ENCODE measurements at regions not wholly inside any gene's neighbourhood (a gene's known extent, or its start where the extent isn't known, plus 50 kb on each side); places are given as distances from the start of the nearest gene placed in this dataset.
A peak's percentile ranks its signal among the peaks of the same experiment; 100 is the strongest.

GRCh38 chr13:30126903-30127428 is 180.4 kb downstream of the KATNAL1 start:
- no peak for DNase-seq (ENCODE audit: low read depth)

- DNase-seq (ENCODE audit: low read depth): no peak
Measured at GRCh38 chr13:30125422-30126073, 181.8 kb downstream of the KATNAL1 start.

- DNase-seq (ENCODE audit: low read depth): no peak
Measured at GRCh38 chr13:30124131-30124768, 183.1 kb downstream of the KATNAL1 start.

GRCh38 chr13:30123575-30123974 is 183.8 kb downstream of the KATNAL1 start:
- no peak for DNase-seq (ENCODE audit: low read depth)

GRCh38 chr13:30121666-30122065 is 185.7 kb downstream of the KATNAL1 start:
- DNase-seq (ENCODE audit: low read depth): no peak

GRCh38 chr13:30121244-30121643 is 186.1 kb downstream of the KATNAL1 start:
- DNase-seq (ENCODE audit: low read depth): no peak

GRCh38 chr13:30120133-30120822 is 187.1 kb downstream of the KATNAL1 start:
- DNase-seq (ENCODE audit: low read depth): no peak

- DNase-seq (ENCODE audit: low read depth): no peak
Measured at GRCh38 chr13:30119476-30119875, 187.9 kb downstream of the KATNAL1 start.

GRCh38 chr13:30116379-30116778 is 191.0 kb downstream of the KATNAL1 start:
- no peak for DNase-seq (ENCODE audit: low read depth)

GRCh38 chr13:30115257-30115600 is 192.1 kb downstream of the KATNAL1 start:
- no peak for DNase-seq (ENCODE audit: low read depth)

- peak; percentile 86 for DNase-seq (ENCODE audit: low read depth)
Measured at GRCh38 chr13:30114571-30115256, 192.6 kb downstream of the KATNAL1 start.

GRCh38 chr13:30113983-30114570 is 193.3 kb downstream of the KATNAL1 start:
- DNase-seq (ENCODE audit: low read depth): no peak

GRCh38 chr13:30113551-30113950 is 193.8 kb downstream of the KATNAL1 start:
- no peak for DNase-seq (ENCODE audit: low read depth)

- peak; percentile 71 for DNase-seq (ENCODE audit: low read depth)
Measured at GRCh38 chr13:30112602-30113435, 194.5 kb downstream of the KATNAL1 start.

GRCh38 chr13:30111810-30112209 is 195.5 kb downstream of the KATNAL1 start:
- no peak for DNase-seq (ENCODE audit: low read depth)

- no peak for DNase-seq (ENCODE audit: low read depth)
Measured at GRCh38 chr13:30110301-30111070, 196.9 kb downstream of the KATNAL1 start.

GRCh38 chr13:30109471-30110135 is 197.7 kb downstream of the KATNAL1 start:
- DNase-seq (ENCODE audit: low read depth): no peak

- no peak for DNase-seq (ENCODE audit: low read depth)
Measured at GRCh38 chr13:30108913-30109237, 198.5 kb downstream of the KATNAL1 start.

GRCh38 chr13:30108216-30108912 is 199.0 kb downstream of the KATNAL1 start:
- no peak for DNase-seq (ENCODE audit: low read depth)

All from activated T-helper 1 cell treated with Interleukin-2 at 50 U/mL for 16 hours (primary cell).